KMS-11 (cell line): ENCODE measurements at regions not wholly inside any gene's neighbourhood (a gene's known extent, or its start where the extent isn't known, plus 50 kb on each side); places are given as distances from the start of the nearest gene placed in this dataset.

ENCODE experiments used
- H2AFZ ChIP-seq: fragments of 200-600 bp; sonication (generic); 2 replicates; pipeline ENCODE4 v1.6.1; 2016; ENCODE audit warnings: antibody characterized with exemption, mixed run types, low read depth
- H3K27ac ChIP-seq: fragments of 200-600 bp; sonication (generic); 2 replicates; pipeline ENCODE4 v1.6.1; 2016; ENCODE audit warnings: mild to moderate bottlenecking, mixed run types
- H3K27me3 ChIP-seq: fragments of 200-600 bp; sonication (generic); 2 replicates; pipeline ENCODE4 v1.6.1; 2017; ENCODE audit warnings: mild to moderate bottlenecking, low read depth, mixed run types, moderate library complexity; ENCODE audit not compliant: insufficient read depth
- H3K36me3 ChIP-seq: fragments of 200-600 bp; sonication (generic); 2 replicates; pipeline ENCODE4 v1.6.1; 2017; ENCODE audit warnings: mild to moderate bottlenecking, mixed run types; ENCODE audit not compliant: insufficient read depth
- H3K4me1 ChIP-seq: fragments of 200-600 bp; sonication (generic); 2 replicates; pipeline ENCODE4 v1.6.1; 2016; ENCODE audit warnings: mild to moderate bottlenecking, low read depth, mixed run types; ENCODE audit not compliant: poor library complexity, severe bottlenecking
- H3K4me2 ChIP-seq: fragments of 200-600 bp; sonication (generic); 2 replicates; pipeline ENCODE4 v1.7.0; 2016; ENCODE audit warnings: mild to moderate bottlenecking, mixed run types
- H3K4me3 ChIP-seq: fragments of 200-600 bp; sonication (generic); IDR thresholded peaks from 2 replicates; pipeline ENCODE4 v1.6.1; 2017; ENCODE audit warnings: low read depth, low read length, mixed read lengths; ENCODE audit not compliant: insufficient read depth
- H3K79me2 ChIP-seq: fragments of 200-600 bp; sonication (generic); 2 replicates; pipeline ENCODE4 v1.6.1; 2016; ENCODE audit warnings: low read depth, mixed run types; ENCODE audit not compliant: insufficient read depth
- H3K9ac ChIP-seq: fragments of 200-600 bp; sonication (generic); 2 replicates; pipeline ENCODE4 v1.6.1; 2016; ENCODE audit warnings: mild to moderate bottlenecking, mixed run types
- H4K20me1 ChIP-seq: fragments of 200-600 bp; sonication (generic); 2 replicates; pipeline ENCODE4 v1.6.1; 2016; ENCODE audit warnings: mild to moderate bottlenecking, mixed run types; ENCODE audit not compliant: insufficient read depth
- TF ChIP-seq, protein P1 (sequence below): fragments of 200-600 bp; sonication (generic); conservative IDR thresholded peaks from 2 replicates; pipeline ENCODE4 v1.6.1; 2017; ENCODE audit warnings: low read depth, mild to moderate bottlenecking, antibody characterized with exemption, low read length, moderate library complexity, mixed read lengths

DNA sequence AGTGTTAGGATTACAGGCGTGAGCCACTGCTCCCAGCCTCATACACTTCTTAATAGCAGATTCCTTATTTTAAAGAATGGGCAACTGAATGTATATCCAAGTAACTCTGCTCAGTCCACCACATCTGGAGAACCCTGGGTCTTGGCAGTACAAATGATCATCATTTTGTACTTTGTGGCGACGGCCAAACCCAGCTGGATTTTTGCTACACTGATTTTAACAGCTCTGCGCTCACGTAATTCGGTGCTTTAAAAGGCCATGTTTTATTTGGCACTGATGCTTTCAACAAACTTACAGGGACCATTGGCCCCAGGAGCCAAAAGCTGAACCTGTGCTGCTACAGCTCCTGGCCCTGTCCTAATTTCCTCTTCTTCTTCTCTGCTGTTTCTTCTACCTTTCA lies 60.8 kb upstream of the PDE3B start:
- H2AFZ ChIP-seq, result no peak overlapping the region
- peaks cover 45% of the 10 kb centered on the region for H3K4me1 ChIP-seq
- H3K79me2 ChIP-seq, result peaks cover 10% of the 10 kb centered on the region; the same call in 1 of the 2 replicates
- H3K4me2 ChIP-seq, result no peak overlapping the region
- no peaks in the 10 kb centered on the region for H4K20me1 ChIP-seq
- no peak overlapping the region for H3K9ac ChIP-seq
- H3K36me3 ChIP-seq, result no peaks in the 10 kb centered on the region
- H3K27me3 ChIP-seq, result no peaks in the 10 kb centered on the region
- no peak overlapping the region for H3K27ac ChIP-seq
- TF ChIP-seq, protein P1, sequence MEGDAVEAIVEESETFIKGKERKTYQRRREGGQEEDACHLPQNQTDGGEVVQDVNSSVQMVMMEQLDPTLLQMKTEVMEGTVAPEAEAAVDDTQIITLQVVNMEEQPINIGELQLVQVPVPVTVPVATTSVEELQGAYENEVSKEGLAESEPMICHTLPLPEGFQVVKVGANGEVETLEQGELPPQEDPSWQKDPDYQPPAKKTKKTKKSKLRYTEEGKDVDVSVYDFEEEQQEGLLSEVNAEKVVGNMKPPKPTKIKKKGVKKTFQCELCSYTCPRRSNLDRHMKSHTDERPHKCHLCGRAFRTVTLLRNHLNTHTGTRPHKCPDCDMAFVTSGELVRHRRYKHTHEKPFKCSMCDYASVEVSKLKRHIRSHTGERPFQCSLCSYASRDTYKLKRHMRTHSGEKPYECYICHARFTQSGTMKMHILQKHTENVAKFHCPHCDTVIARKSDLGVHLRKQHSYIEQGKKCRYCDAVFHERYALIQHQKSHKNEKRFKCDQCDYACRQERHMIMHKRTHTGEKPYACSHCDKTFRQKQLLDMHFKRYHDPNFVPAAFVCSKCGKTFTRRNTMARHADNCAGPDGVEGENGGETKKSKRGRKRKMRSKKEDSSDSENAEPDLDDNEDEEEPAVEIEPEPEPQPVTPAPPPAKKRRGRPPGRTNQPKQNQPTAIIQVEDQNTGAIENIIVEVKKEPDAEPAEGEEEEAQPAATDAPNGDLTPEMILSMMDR, result no peak
- no peak overlapping the region for H3K4me3 ChIP-seq

DNA sequence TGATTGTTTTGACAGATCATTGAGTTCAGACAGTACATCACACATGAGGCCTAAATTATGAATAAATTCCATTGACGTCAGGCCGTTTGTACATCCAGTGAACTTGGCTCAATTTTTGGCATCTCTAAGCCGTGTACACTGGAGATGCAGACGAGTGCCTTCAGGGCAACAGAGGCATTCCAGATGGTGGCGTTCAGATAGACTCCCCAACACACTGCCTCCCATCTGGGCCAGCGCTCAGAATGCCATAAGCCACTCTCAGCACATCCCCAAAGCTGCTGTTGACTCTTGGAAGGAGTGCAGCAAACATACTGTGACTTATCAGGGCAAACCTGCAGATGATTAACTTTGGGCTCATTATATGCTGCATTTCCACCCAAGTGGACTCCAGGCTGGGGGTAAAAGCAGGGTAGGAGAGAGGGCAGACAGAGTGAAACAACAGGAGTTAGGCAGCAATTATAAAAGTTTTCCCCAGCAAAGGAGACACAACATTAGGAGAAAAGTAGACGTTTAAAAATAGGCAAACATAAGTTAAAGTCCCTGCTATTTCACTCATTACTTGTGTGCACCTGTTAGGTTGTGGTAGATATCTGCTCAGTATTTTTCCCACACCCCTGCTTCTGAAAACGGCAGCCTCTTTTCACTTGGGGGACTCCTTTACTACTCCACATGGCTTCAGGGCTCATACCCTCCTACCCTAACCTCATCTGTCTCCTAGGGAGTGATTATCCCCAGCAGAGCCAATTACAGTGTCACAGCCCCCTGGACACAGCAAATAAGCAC lies 60.2 kb upstream of the PDE3B start:
- Histone ChIP-seq H3K36me3 (no peaks in the 10 kb centered on the region), H3K9ac (no peak overlapping the region), H3K4me1 (peaks cover 38% of the 10 kb centered on the region), H2AFZ (no peak overlapping the region), H4K20me1 (no peaks in the 10 kb centered on the region), H3K4me2 (no peak overlapping the region), H3K27me3 (no peaks in the 10 kb centered on the region), H3K4me3 (no peak overlapping the region), H3K79me2 (0 out of 2 replicates have a peak, but pooled peaks cover 9% of the 10 kb centered on the region), H3K27ac (no peak overlapping the region)
- TF ChIP-seq, protein P1, result no peak

DNA sequence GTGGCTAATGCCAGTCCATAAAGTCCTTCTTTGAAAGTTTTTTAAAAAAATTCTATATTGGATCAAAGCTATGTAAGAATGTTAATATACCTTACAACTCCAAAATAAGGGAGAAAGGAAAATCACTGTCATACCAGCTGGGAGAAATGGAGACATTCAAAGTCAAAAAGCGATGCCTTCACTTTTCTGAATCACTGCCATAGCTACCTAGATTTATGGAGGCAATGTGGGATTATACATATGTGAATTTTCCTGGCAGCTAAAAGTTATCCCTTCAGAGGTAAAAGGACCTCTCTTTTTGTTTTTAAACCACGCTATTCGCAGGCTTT lies 59.6 kb upstream of the PDE3B start:
- Histone ChIP-seq H3K27me3 (no peaks in the 10 kb centered on the region), H3K4me3 (no peak overlapping the region), H2AFZ (no peak overlapping the region), H3K36me3 (no peaks in the 10 kb centered on the region), H3K4me2 (no peak overlapping the region), H3K4me1 (peaks cover 33% of the 10 kb centered on the region), H3K9ac (no peak overlapping the region), H3K27ac (no peak overlapping the region), H4K20me1 (no peaks in the 10 kb centered on the region), H3K79me2 (0 out of 2 replicates have a peak, but pooled peaks cover 9% of the 10 kb centered on the region)
- TF ChIP-seq, protein P1, result no peak

DNA sequence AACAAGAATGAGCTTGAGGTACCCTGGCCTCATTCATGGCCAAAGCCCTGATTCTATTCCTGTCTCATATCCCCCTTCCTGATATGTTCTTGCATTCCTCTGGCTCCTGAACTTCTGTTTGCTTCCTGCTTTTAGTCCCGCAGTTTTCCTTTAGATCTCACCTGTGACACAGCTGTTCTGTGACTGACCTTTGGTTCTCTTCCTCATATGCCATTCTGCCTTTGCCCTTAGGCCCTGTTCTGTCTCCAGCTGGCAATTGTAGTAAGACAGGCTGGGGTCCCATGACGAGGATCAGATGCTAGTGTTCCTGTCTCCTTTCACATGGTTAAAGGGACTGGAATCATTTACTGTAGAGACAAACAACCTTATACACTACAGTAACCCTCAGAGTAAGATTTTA lies 59.0 kb upstream of the PDE3B start:
- Histone ChIP-seq H2AFZ (no peak overlapping the region), H4K20me1 (no peaks in the 10 kb centered on the region), H3K27ac (no peak overlapping the region), H3K4me3 (no peak overlapping the region), H3K36me3 (no peaks in the 10 kb centered on the region), H3K4me1 (peaks cover 27% of the 10 kb centered on the region), H3K9ac (no peak overlapping the region), H3K4me2 (no peak overlapping the region), H3K79me2 (0 out of 2 replicates have a peak, but pooled peaks cover 9% of the 10 kb centered on the region), H3K27me3 (no peaks in the 10 kb centered on the region)
- TF ChIP-seq, protein P1, result no peak
